ENCODE measurements at regions not wholly inside any gene's neighbourhood (a gene's known extent, or its start where the extent isn't known, plus 50 kb on each side); places are given as distances from the start of the nearest gene placed in this dataset.

DNA sequence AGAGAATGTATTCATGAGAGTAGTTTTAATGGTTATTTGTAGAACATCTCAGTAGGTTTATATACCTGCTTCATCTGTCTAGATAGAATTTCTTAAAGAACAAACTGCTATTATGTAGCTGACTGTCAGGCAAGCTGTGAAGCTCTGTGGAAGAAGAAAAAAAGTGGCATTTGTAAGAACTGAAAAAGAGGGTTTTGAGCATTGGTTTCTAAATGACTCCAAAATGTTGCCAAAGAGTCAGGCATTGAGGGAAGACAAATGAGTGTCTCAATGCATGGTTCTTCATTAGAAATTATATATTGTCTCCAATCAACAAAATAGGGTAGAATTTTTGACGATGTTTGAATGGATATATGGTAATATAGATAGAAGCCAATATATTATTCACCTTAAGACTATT is 1276.1 kb downstream of the KCNT2 start:
- Mint-ChIP-seq H3K9me3 (ENCODE audit: unreplicated experiment) (no peaks in the 10 kb centered on the region), H3K27ac (ENCODE audit: low read depth, unreplicated experiment) (no peak overlapping the region), H3K36me3 (ENCODE audit: insufficient read depth, unreplicated experiment) (no peaks in the 10 kb centered on the region), H3K4me1 (ENCODE audit: insufficient read depth, unreplicated experiment) (peaks cover 8% of the 10 kb centered on the region), H3K27me3 (ENCODE audit: insufficient read depth, unreplicated experiment) (no peaks in the 10 kb centered on the region), H3K4me3 (ENCODE audit: unreplicated experiment) (no peak overlapping the region)
- POLR2A ChIA-PET = no interaction called here
- intact Hi-C loops (cut with micrococcal nuclease) = no loop called here
- DNase-seq (ENCODE audit: unreplicated experiment) = no peak
- TF ChIP-seq, protein P1, sequence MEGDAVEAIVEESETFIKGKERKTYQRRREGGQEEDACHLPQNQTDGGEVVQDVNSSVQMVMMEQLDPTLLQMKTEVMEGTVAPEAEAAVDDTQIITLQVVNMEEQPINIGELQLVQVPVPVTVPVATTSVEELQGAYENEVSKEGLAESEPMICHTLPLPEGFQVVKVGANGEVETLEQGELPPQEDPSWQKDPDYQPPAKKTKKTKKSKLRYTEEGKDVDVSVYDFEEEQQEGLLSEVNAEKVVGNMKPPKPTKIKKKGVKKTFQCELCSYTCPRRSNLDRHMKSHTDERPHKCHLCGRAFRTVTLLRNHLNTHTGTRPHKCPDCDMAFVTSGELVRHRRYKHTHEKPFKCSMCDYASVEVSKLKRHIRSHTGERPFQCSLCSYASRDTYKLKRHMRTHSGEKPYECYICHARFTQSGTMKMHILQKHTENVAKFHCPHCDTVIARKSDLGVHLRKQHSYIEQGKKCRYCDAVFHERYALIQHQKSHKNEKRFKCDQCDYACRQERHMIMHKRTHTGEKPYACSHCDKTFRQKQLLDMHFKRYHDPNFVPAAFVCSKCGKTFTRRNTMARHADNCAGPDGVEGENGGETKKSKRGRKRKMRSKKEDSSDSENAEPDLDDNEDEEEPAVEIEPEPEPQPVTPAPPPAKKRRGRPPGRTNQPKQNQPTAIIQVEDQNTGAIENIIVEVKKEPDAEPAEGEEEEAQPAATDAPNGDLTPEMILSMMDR (IDR thresholded peaks at IDR 0.05; ENCODE audit: unreplicated experiment) = no peak
- CTCF ChIA-PET = no interaction called here
- BruUV-seq (replicated peaks) = no TSS peak

DNA sequence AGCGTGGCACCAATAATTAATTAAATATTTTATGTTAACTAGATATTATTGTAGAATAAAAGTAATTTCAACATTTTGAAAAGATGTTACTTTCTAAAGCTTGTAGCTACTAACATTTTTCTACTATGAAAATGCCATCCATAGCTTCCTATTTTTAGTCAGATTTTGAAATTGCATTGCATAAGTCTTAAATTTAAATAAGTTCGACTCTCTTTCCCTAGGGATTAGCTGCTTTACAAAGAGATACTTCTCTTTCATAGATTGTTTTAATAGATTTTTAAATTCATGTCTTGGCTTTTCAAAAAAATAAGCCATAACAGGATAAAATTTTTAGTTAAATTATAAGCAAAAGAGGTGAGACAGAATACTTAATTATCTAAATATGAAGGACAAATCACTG is 1279.6 kb downstream of the KCNT2 start:
- no peak overlapping the region for H3K4me3 Mint-ChIP-seq (ENCODE audit: unreplicated experiment)

DNA sequence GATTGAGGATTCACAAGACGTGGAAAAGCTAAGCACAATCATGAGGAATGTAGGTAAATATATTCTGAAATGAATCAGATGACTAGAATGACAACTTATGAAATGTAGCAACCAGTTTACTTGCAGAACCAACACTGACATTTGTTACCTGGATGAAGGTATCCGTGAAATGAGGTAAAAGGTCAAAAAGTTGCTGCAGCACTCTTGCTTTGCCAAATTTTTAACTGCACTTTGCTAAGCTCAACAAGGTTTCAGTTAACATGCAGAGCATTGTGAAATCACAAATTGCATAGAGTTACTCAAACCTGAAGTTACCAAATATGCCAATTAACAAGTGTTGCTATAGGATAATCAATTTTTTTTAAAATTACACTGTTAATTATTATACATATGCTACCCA is 1280.1 kb downstream of the KCNT2 start:
- Mint-ChIP-seq H3K27me3 (ENCODE audit: insufficient read depth, unreplicated experiment) (no peaks in the 10 kb centered on the region), H3K4me3 (ENCODE audit: unreplicated experiment) (no peak overlapping the region), H3K9me3 (ENCODE audit: unreplicated experiment) (no peaks in the 10 kb centered on the region), H3K27ac (ENCODE audit: low read depth, unreplicated experiment) (no peak overlapping the region), H3K4me1 (ENCODE audit: insufficient read depth, unreplicated experiment) (peaks cover 8% of the 10 kb centered on the region), H3K36me3 (ENCODE audit: insufficient read depth, unreplicated experiment) (no peaks in the 10 kb centered on the region)
- DNase-seq (ENCODE audit: unreplicated experiment) = peak; percentile 61
- TF ChIP-seq, protein P1 (IDR thresholded peaks at IDR 0.05; ENCODE audit: unreplicated experiment) = no peak
- CTCF ChIA-PET = interaction anchor here (0.8 kb wide), 1 partner anchor 332 kb away, joined by 3 read pairs; no protein-coding TSS in a partner anchor
- intact Hi-C loops (cut with micrococcal nuclease) = no loop called here
- POLR2A ChIA-PET = interaction anchor here (0.6 to 1.3 kb wide), 7 partner anchors 12 to 1697 kb away, joined by 3 to 4 read pairs (median 3); no protein-coding TSS in a partner anchor
- no TSS peak for BruUV-seq (replicated peaks)

More for the DNA sequence above, 1279.6 kb downstream of the KCNT2 start:
- TF ChIP-seq, protein P1 (IDR thresholded peaks at IDR 0.05; ENCODE audit: unreplicated experiment) = no peak
- ChIA-PET CTCF (interaction anchor here (0.5 kb wide), 1 partner anchor 404 kb away, joined by 3 read pairs; no protein-coding TSS in a partner anchor), POLR2A (interaction anchor here (0.7 to 1.3 kb wide), 2 partner anchors 48 to 1698 kb away, joined by 3 read pairs; no protein-coding TSS in a partner anchor)
- BruUV-seq (replicated peaks) = no TSS peak
- Mint-ChIP-seq H3K27me3 (ENCODE audit: insufficient read depth, unreplicated experiment) (no peaks in the 10 kb centered on the region), H3K36me3 (ENCODE audit: insufficient read depth, unreplicated experiment) (no peaks in the 10 kb centered on the region), H3K9me3 (ENCODE audit: unreplicated experiment) (no peaks in the 10 kb centered on the region), H3K27ac (ENCODE audit: low read depth, unreplicated experiment) (no peak overlapping the region), H3K4me1 (ENCODE audit: insufficient read depth, unreplicated experiment) (peaks cover 8% of the 10 kb centered on the region)
- intact Hi-C loops (cut with micrococcal nuclease) = no loop called here
- no peak for DNase-seq (ENCODE audit: unreplicated experiment)

DNA sequence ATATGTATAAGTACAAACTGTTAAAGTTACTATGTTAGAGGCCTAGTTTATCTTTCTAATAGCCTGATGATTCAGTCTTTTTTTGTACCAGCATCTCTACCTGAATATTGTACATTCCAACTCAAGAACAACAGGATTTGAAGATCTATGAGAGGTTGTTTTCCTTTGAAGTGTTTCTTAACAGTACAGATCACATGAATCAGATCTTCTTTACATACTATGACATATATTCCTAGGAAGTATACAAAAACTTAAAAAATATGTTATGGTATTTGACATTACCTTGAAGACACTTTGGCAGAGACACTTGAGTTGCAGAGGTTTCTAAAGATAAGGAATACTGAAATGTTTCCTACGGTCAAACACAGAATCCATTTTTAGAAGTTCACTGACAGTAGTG is 1280.9 kb downstream of the KCNT2 start:
- DNase-seq (ENCODE audit: unreplicated experiment) = no peak
- peaks cover 8% of the 10 kb centered on the region for H3K4me1 Mint-ChIP-seq (ENCODE audit: insufficient read depth, unreplicated experiment)
- H3K9me3 Mint-ChIP-seq (ENCODE audit: unreplicated experiment) = no peaks in the 10 kb centered on the region
- no peaks in the 10 kb centered on the region for H3K36me3 Mint-ChIP-seq (ENCODE audit: insufficient read depth, unreplicated experiment)
- TF ChIP-seq, protein P1 (IDR thresholded peaks at IDR 0.05; ENCODE audit: unreplicated experiment) = no peak
- H3K27me3 Mint-ChIP-seq (ENCODE audit: insufficient read depth, unreplicated experiment) = no peaks in the 10 kb centered on the region
- BruUV-seq (replicated peaks) = no TSS peak
- H3K4me3 Mint-ChIP-seq (ENCODE audit: unreplicated experiment) = no peak overlapping the region
- ChIA-PET POLR2A (interaction anchor here (0.6 to 0.9 kb wide), 5 partner anchors 11 to 342 kb away, joined by 3 to 4 read pairs (median 3); no protein-coding TSS in a partner anchor), CTCF (interaction anchor here (0.6 to 0.8 kb wide), 2 partner anchors 333 to 1104 kb away, joined by 3 read pairs; no protein-coding TSS in a partner anchor)
- no peak overlapping the region for H3K27ac Mint-ChIP-seq (ENCODE audit: low read depth, unreplicated experiment)
- intact Hi-C loops (cut with micrococcal nuclease) = no loop called here
